NCI-H2227 (cell line): ENCODE measurements at regions not wholly inside any gene's neighbourhood (a gene's known extent, or its start where the extent isn't known, plus 50 kb on each side); places are given as distances from the start of the nearest gene placed in this dataset.

Source experiments
- DNase-seq: peaks from one replicate; lab custom pipeline; 2025; ENCODE audit not compliant: unreplicated experiment; lab: John Stamatoyannopoulos, UW

- DNase-seq, result no peak
These were observed 52.1 kb upstream of the HTATIP2 start for GRCh38 chr11:20311444-20311843.

DNA sequence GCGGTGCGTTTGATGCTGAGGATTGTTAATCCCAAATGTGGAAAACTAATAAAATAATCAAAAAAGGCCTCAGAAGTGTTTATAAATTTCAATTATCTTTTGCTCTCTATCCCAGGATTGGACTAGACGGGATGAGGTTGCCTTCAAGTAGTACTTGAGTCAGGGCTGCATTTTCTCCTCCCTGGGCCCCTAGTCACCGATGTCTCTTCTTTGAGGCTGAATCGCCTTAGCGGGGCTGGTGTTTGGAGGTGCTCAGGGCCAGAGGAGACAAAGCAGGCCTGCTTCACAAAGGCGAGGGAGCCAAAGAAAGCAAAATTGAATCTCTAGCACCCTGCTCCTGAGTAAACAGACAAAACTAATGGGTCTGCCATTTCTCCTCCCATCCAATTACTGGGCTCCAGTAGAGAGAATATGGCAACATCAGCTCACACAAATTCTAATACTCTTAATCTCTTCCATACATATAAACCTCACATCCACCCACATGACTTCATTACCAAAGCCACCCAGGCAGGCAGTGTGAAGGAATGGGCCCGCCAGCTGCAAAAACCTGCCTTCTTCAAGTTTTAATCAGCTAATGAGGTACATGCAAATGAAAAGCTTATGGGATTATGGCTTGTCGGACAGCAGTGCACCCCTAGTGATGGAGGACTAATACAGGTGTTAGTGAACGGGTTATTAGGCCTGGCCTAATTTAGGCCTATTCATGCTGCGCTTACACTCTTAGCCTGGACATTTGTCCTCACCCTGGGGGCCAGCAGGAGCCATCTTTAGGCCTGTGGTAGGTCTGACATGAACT, 52.7 kb upstream of the HTATIP2 start:
- DNase-seq, result no peak

DNA sequence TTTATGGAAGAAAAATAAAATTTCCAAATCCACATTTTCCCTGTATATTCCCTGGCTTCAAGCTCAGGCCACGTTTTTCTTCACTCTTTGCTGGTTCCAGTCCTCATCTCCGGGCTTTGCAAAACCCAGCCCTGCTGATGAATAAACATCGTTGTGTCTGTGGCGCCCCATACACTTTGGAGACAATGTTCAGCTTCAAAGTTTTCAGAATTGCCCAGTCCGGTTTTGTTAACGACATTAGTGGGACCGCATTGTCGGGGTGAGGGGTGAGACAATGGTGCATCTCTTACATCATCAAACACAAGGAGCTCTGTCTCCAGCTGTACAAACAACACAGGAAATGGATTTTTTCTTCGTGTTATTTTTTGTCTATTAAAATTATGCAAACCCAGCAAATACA, 53.4 kb upstream of the HTATIP2 start:
- no peak for DNase-seq

DNA sequence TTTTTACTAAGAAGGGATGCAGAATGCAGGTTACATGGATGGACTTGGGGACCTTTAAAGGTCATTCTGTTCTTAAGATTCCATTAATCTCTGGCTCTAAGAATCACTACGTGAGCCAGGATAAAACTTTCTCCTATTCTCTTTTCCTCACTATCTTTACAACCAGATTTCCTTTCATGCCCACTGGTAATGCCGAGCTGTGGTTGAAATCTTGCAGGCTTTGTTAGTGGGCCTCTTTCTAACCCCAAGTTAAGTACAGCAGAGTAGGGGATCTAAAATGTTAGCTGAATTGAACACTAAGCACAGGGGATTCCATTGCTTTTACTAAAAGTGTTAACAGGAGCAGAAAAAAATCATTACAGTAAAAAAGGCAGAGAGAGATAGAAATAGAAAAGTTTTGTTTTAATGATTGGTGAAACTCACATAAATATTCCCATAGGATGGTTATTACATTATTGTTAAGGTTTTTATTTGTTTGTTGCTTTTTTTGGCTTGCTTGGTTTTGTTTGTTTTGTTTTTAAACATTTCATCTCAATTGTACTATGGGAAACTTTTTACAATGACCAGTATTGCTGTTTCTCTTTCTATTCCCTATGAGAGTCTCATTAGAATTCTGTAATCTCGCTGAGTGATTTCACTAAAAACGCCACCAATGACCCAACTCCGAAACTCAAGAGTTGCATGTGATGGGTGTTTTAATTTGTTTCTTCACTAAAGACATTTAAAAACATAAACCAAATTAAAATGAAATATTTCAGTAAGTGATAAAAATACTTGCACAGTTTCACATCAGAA, 54.1 kb upstream of the HTATIP2 start:
- no peak for DNase-seq

- no peak for DNase-seq
These were observed 54.9 kb upstream of the HTATIP2 start for GRCh38 chr11:20308601-20309000.

GRCh38 chr11:20303391-20303965, 60.0 kb upstream of the HTATIP2 start:
- DNase-seq, result no peak

DNA sequence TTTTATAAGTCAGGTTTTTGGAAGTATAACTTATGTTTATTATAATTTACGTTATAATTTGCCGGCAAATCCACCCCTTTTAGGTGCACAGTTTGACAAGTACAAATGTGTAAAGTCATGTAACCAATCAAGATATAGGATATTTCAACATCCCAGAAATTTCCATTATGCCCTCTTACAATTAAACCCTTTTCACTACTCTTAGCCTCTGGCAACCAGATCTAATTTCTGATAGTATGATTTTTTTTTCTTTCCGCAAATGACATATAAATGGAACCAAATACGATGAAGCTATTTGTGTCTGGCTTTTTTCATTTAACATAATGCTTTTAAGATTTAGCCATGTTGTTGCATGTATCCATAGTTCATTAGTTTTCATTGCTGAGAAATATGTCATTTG, 69.5 kb upstream of the HTATIP2 start:
- DNase-seq, result no peak

GRCh38 chr11:20293531-20293930, 70.0 kb upstream of the HTATIP2 start:
- DNase-seq, result no peak

GRCh38 chr11:20289732-20290131, 73.8 kb upstream of the HTATIP2 start:
- DNase-seq, result no peak

DNA sequence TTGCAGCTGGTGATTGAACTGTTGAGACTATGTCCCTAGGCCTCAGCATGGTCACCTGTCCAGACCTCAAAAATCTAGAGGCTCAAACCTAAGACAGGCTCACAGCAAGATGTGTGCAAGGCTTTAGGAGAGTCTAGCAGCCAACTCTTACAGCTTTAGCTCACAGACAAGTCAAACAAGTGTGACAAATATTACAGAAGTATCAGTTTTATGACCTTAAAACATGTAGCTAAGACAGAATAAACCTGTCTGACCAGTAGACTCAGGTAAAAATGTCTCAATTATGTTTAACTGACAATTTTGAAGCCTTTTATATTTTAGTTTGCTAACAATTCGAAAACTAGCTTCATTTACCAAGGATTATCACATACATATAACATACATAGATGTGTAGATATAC, 80.0 kb upstream of the HTATIP2 start:
- no peak for DNase-seq

DNA sequence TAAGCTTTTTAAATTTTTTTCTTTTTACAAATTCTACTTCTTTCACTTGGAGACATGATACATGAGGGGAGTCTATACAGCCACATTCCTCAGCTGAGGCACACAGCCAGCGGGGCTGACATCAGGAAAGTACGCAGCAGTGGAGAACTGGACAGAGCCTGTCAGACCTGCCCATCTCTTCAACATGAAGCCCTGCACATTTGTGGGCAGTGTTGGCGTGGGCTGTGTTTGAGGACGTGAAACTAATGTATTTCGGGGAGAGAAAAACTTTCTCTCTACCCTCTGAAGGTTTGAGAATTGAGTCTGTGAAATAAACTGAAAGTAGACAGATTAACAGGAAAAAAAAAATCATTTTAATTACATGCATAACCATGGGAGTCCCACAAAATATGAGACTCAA, 84.8 kb upstream of the HTATIP2 start:
- no peak for DNase-seq

GRCh38 chr11:20277014-20277413, 86.5 kb upstream of the HTATIP2 start:
- no peak for DNase-seq

DNA sequence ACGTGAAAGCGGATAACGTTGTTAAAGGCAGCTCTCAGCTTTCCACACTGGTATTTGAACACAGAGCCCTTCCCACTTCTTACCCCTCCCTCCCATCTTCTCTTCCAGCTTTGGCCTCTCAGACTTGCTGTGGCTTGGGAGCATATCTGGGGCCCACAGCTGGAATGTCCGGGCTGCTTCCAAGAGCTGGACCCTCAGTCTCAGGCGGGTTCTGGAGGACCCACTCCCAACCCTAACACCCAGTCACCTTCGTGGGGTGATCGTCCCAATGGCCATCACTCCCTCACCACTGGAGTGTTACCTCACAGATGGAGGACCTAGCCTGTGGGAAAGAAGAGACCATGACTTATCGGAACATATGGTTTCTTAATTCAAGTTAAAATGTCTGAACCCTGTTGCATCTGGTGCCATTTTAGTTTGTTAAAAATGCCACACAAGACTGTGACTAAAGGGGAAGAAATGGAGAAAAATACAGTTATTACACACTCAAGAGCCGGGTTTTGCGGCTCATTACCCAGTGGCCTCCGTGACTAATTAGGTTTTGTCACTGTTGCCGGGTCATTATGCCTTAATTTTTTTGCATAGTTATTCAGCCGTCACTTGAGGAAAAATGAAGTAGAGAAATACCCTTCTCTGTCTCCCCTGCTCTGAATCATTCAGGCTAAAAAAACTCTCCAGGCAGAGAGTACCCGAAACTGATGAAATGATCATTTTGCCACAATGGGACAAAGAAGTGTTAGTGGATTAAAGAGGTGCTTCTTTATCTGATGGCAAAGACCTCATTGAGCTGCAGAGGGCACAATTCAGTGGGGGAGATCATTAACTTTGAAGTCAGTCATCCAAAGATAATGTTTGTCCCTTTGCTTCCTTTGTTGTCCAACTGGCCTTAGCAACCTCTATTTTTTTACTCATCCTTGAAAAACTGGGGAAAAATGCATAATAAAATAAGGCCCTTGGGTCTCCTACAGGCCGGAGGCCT, 87.2 kb upstream of the HTATIP2 start:
- no peak for DNase-seq

GRCh38 chr11:20274031-20274430, 89.5 kb upstream of the HTATIP2 start:
- peak; percentile 49 for DNase-seq

GRCh38 chr11:20261526-20261925, 101.3 kb upstream of the DBX1 start:
- DNase-seq, result no peak

DNA sequence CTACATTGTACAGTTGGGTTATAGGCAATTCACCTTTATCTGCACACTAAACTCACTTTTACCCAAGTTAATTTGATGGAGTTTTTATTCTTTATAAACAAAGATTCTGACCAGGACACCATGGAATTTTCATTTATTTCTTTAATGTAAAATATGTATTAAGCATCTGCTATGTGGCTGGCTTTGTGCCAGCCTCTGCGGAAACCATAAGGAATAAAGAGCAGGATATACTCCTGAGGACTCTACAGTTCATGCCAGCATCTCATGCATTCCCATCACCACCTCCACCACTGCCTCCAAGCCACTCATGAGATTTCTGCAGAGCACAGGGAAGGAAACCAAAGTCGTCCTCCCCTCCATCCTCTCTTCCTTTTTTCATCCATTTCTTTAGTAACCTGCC, 100.0 kb upstream of the DBX1 start:
- DNase-seq, result no peak

DNA sequence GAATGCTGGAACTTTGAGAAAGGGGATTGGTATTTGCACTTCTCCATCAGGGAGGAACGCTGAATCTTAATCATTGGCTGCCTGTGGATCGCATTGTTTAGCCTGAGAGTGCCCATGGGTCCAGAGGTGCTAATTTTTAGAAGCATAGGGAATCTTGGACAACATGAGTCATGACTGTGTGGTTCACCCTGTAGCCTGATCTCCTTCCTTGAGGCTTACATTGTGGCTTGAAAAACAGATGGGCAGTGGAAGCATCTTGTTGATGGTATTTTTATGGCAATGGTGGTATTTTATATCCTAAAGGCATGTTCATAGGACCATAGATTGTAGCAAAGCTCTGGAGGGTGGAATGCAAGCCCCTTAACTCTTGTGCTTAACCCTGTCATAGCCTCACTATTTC, 99.2 kb upstream of the DBX1 start:
- DNase-seq, result no peak

DNA sequence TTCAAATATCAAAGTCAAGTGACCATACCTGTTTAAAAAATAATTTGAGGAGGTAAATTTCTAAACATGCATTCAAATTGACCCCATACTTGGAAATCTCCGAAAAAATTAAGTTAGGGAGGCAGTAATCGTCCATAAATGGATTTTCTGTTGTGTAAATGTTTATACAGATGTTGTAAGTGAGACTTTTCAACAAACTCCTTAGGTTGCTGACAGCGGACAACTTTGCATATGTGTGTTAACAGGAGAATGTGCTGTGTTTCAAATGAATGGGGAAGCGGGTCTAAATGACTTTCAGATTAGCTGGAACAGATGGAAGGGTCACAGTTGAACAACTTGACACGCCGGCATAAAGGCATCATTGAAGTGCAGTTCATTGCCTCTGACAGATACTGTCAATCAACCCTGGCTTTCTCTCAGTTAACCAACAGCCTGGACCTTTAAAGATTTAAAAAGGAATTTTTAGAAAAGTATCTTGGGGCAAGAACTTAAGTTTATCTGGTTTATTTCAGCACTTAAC, 98.2 kb upstream of the DBX1 start:
- DNase-seq, result no peak

- DNase-seq, result no peak
These were observed 96.7 kb upstream of the DBX1 start for GRCh38 chr11:20256925-20257324.

DNA sequence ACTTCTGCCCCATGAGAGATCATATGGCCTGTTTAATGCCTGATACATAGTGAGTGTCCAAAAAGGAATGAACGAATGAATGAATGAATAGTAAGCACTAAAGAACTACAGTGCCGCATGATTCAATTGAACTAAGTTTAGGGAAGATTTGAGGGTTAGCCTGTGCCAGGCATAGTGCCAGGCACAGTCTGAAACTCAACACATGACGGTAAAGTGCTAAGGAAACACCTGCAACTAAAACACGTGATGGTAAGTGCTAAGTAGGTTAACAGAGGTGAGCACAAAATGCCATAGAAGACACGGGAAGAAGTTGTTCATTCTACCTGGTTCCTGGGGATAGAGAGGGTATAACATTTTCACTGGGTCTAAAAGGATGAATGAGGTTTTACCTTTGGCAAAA, 93.5 kb upstream of the DBX1 start:
- DNase-seq, result no peak

- DNase-seq, result no peak
These were observed 91.2 kb upstream of the DBX1 start for GRCh38 chr11:20251496-20251895.
